ENCODE measurements at regions not wholly inside any gene's neighbourhood (a gene's known extent, or its start where the extent isn't known, plus 50 kb on each side); places are given as distances from the start of the nearest gene placed in this dataset.
"Not testable (repeated sequence)": the region's sequence is repeated elsewhere in the genome, so short reads cannot be mapped to it uniquely, and the experiment has no call there.

DNA sequence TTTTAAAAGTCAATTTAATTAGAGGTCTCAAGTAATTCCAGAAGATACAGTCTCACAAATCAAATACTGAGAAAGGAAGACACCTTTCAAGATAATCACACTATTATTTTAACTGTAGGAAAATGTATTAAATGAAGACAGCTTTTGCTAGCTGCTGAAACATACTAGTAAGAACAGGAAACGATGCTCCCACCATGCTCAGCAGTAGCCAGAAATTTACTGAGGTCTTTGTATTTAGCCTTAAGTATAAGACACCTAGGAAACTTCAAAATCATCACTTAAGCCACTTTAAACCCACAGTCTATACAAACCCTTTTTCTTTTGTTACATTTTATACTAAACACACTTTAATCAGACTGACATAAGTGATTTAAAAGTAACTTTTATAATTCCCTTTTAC, 72.7 kb upstream of the NPIPB12 start:
- H3K27ac ChIP-seq; H3K4me1 ChIP-seq; H3K36me3 ChIP-seq; ATAC-seq (ENCODE audit: low FRiP score in 2 of 2); DNase-seq; H3K4me3 ChIP-seq; H3K27me3 ChIP-seq; H3K9me3 ChIP-seq: not testable (repeated sequence)
- 47 to 69% methylated on average over 1 of the region's 1 CpG for WGBS, 2 donors

DNA sequence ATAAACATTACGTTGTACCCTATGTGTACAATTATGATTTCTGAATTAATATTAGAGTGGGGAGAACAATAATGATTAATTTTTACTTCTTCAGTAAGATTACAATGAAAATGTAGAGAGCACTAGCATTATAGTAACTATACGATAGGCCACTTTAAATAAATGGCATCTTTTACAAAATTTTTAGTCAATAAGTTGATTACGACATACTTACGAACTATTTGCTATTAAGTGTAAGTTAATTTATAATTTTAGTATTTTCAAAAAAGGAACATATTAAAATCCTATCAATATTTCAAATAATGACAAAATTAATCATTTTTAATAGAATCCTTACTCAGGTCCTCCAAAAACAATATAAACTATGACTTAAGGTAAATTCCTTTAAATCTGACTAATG, 75.6 kb upstream of the NPIPB12 start:
- WGBS, 2 donors: 86 to 89% methylated on average over 4 of the region's 4 CpGs
- not testable (repeated sequence) for H3K4me1 ChIP-seq; H3K9me3 ChIP-seq; H3K4me3 ChIP-seq; ATAC-seq (ENCODE audit: low FRiP score in 2 of 2); DNase-seq; H3K36me3 ChIP-seq; H3K27ac ChIP-seq; H3K27me3 ChIP-seq

DNA sequence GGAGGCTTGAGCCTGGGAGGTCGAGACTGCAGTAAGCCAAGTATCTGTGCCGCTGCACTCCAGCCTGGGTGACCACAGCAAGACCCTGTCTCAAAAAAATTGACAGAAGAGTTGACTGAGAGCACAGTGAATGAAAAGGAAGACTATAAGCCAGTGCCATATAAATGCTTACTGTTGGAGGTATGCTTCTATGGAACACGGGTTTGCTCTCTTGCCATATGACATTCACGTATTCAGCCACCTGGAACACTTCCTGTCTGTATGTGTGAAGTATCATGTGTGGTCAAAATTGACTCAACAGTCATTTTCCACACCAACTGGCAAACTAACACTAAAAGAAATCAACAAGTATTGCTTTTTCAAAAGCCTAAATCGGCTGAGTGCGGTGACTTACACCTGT, 71.1 kb upstream of the SPN start:
- not testable (repeated sequence) for ATAC-seq (ENCODE audit: low FRiP score in 2 of 2); DNase-seq; H3K4me1 ChIP-seq; H3K27ac ChIP-seq; H3K36me3 ChIP-seq; H3K27me3 ChIP-seq; H3K9me3 ChIP-seq; H3K4me3 ChIP-seq
- 77 to 85% methylated on average over 2 to 4 of the region's 6 CpGs for WGBS, 2 donors

DNA sequence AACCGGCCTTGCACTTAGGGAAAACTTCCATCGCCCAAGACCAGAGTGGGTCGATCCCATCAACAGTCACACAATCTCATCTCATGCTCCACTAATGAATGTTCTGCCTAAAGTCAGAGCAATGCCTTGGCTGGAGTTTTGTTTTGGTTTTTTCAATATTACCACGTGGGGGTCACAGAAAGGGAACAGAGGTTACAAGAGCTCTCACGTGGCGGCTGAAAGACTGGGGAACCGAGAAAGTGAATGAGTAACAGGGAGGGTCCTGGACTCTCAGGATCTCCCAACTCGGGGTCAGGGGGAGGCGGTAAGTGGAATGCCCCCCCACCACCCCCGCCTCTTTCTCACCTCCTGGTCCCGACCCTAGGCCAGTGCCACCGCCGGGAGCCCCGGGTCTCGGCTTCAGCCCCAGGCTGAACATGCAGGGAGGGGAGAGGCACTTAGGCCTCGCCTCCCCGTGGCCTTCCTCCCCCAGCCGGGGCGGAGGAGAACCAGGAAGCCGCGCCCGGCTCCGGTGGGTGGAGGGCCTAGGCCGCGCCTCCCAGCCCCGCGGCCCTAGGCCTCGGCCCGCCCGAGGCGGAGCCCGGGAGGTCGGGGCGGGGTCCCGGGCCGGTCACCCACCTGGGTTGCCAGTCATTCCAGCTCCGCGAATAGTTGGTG, 68.7 kb upstream of the SPN start:
- H3K27ac ChIP-seq: peak overlapping the region; percentile 93 to 98 (median 94)
- not testable (repeated sequence) for H3K27me3 ChIP-seq, H3K4me1 ChIP-seq, H3K36me3 ChIP-seq, H3K9me3 ChIP-seq
- 0% methylated on average over 8 of the region's 38 CpGs; no CpG with 5 or more reads in 1 of the 2 donors for WGBS, 2 donors
- ATAC-seq (ENCODE audit: low FRiP score in 2 of 2) (peak; percentile 92 to 94), DNase-seq (peak; percentile 51 to 92)
- H3K4me3 ChIP-seq: peak overlapping the region; percentile 60 to 77 (median 72)

DNA sequence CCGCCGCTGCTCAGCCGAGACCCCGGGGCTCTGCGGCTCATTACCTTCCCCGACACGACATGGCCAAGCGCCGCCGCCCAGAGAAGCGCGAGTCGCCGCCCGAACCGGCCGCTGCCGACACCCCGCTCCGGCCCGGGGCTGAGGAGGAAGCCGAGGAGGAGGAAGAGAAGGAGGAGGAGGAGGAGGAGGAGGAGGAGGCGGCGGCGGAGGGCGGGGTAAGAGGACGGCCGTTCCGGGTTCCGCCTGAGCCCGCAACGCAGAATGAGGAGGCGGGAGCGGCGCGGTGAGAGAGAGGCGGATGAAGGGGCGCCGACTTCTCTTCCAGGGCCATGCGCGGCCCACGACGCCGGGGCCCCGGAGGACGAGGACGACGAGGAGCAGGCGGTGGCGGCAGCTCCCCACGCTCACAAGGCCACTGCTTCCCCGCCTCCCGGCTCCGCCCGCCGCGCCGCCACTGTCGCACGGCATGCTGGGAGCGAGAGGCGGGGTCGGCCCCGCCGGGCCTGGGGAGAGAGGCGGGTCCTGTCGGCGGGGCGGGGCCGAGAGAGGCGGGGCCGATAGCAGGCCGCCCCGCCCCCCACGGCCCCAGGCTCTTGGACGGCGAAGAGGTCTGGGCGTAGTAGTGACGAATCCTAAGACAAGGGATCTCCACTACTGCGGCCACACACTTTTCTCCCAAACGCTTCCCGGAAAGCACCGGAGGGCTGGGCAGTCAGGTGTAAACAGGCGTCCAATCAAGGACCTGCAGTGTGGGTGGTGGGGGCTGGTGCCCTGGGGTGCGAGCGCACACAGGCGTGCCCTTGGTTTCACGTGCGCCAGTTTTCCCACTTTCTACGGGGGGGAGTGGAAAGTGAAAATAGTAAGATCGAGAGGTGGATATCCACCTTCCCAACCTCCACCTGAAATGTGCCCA, 67.9 kb upstream of the SPN start:
- H3K36me3 ChIP-seq, H3K9me3 ChIP-seq, H3K27me3 ChIP-seq: not testable (repeated sequence)
- TF ChIP-seq POLR2AphosphoS5 (IDR thresholded peaks at IDR 0.05): peak; percentile 40 to 80
- peak in 3 of 4 donors; percentile 23 to 87 (median 29) for TF ChIP-seq POLR2A (IDR thresholded peaks at IDR 0.05)
- H3K4me1 ChIP-seq: peaks cover 0 to 11% (median 2%) of the 10 kb centered on the region in 4 donors
- H3K4me3 ChIP-seq: peak overlapping the region; percentile 60 to 77 (median 72)
- ATAC-seq (ENCODE audit: low FRiP score in 2 of 2) (peak; percentile 99), DNase-seq (peak; percentile 94 to 99)
- WGBS, 2 donors: 0% methylated on average over 7 to 55 of the region's 91 CpGs
- peak overlapping the region; percentile 93 to 98 (median 94) for H3K27ac ChIP-seq

DNA sequence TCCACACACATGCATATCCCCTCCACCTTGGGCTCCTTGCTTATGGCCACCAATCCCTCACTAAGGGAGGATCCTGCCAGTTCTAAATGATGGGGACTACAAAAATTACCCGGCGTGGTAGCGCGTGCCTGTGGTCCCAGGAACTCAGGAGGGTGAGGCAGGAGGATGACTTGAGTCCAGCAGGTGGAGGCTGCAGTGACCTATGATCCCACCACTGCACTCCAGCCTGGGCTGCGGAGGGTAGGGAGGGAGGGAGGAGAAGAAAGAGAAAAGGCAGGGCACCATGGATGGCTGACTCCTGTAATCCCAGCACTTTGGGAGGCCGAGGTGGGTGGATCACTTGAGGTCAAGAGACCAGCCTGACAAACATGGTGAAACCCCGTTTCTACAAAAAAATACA, 66.0 kb upstream of the SPN start:
- 90 to 93% methylated on average over 7 of the region's 7 CpGs for WGBS, 2 donors
- H3K27ac ChIP-seq; H3K27me3 ChIP-seq; H3K4me3 ChIP-seq; H3K36me3 ChIP-seq; DNase-seq; H3K9me3 ChIP-seq; ATAC-seq (ENCODE audit: low FRiP score in 2 of 2): not testable (repeated sequence)
- peaks cover 0 to 15% (median 2%) of the 10 kb centered on the region in 4 donors for H3K4me1 ChIP-seq

DNA sequence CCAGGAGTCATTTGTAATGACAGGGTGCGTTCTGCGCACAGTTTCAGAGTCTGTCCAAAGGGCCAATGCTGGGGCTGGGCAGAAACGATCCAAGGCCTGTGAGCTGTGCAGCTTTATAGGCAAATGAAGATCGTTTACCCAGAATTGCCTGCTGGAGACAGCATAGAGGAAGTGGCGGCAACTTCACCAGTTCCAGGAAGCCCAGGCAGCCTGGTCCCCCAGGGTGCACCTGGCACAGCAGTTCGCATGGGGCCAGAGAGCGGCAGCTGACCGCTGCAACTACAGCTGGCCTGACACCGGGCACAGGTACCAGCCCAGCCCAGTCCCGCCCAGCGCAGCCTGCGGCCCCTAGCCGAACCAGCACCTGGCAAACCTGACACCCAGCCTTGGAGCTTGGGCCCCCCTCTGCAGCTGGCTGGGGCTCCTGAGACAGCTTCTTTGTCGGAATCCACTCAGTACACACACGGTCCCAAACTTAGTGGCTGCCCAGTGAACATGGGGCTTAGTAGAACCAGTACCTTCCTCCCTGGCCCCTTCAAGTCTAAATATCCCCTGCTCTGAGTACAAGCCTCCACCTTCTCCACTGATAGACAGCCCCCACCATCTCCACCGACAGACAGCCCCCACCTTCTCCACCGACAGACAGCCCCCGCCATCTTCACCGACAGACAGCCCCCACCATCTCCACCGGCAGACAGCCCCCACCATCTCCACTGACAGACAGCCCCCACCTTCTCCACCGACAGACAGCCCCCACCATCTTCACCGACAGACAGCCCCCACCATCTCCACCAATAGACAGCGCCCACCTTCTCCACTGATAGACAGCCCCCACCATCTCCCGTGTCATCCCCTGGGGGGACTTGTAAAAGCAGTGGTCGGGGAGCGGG, 62.7 kb upstream of the SPN start:
- peak; percentile 51 to 83 for DNase-seq

DNA sequence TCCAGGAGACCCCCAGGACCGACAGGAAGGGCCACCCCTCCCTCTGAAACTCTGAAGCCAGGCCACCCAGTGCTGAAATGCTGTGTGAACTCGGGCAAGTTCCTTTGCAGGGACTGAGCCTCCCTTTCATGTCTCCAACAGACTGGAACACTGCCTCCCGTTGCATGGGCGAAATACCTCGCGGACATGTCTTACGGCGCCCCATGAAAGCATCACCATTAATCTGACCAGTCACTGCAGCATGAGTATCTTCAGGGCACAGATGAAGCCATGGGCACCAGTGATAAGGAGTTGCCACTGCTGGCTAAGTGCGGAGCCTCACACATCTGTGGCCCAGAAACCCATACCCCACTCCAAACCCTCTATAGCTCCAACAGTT, 60.8 kb upstream of the SPN start:
- not testable (repeated sequence) for H3K4me3 ChIP-seq; DNase-seq; ATAC-seq (ENCODE audit: low FRiP score in 2 of 2); H3K36me3 ChIP-seq; H3K9me3 ChIP-seq; H3K27ac ChIP-seq; H3K27me3 ChIP-seq
- WGBS, 2 donors: 84 to 89% methylated on average over 9 of the region's 9 CpGs
- peaks cover 0 to 15% (median 0%) of the 10 kb centered on the region in 4 donors for H3K4me1 ChIP-seq

More for the DNA sequence above, 62.7 kb upstream of the SPN start:
- H3K4me1 ChIP-seq: peaks cover 0 to 18% (median 2%) of the 10 kb centered on the region in 4 donors
- not testable (repeated sequence) for H3K27me3 ChIP-seq, H3K9me3 ChIP-seq, H3K36me3 ChIP-seq, H3K4me3 ChIP-seq
- peak overlapping the region in 2 of 4 donors; percentile 45 to 67 for H3K27ac ChIP-seq
- ATAC-seq (ENCODE audit: low FRiP score in 2 of 2): peak in 1 of 2 donors; percentile 9
- 54 to 63% methylated on average over 14 to 26 of the region's 26 CpGs for WGBS, 2 donors
- TF ChIP-seq POLR2A (IDR thresholded peaks at IDR 0.05): peak in 1 of 4 donors; percentile 11

DNA sequence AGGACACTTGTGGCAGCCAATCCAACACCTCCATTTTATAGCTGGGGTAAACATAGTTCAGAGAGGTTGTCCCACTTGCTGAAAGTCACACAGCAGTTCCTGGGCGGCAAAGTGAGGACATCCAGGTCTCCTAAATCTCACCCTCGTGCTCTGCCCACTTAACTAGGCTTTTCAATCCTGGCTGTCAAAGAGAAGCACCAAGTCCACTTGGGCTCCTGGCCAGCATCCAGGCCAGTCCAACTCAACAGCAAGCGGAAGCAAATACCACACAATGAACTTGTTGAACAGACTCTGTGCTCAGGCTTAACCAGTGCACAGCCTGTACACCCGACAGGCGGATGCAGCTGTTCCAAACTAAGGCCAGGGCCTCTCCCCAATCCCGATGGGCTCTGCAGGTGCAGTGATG, 60.4 kb upstream of the SPN start:
- peaks cover 0 to 15% (median 0%) of the 10 kb centered on the region in 4 donors for H3K4me1 ChIP-seq
- ATAC-seq (ENCODE audit: low FRiP score in 2 of 2) (peak in 1 of 2 donors; percentile 57), DNase-seq (peak in 1 of 2 donors; percentile 39)
- 83 to 100% methylated on average over 1 to 5 of the region's 6 CpGs for WGBS, 2 donors
- not testable (repeated sequence) for H3K9me3 ChIP-seq, H3K4me3 ChIP-seq, H3K27me3 ChIP-seq, H3K36me3 ChIP-seq, H3K27ac ChIP-seq

DNA sequence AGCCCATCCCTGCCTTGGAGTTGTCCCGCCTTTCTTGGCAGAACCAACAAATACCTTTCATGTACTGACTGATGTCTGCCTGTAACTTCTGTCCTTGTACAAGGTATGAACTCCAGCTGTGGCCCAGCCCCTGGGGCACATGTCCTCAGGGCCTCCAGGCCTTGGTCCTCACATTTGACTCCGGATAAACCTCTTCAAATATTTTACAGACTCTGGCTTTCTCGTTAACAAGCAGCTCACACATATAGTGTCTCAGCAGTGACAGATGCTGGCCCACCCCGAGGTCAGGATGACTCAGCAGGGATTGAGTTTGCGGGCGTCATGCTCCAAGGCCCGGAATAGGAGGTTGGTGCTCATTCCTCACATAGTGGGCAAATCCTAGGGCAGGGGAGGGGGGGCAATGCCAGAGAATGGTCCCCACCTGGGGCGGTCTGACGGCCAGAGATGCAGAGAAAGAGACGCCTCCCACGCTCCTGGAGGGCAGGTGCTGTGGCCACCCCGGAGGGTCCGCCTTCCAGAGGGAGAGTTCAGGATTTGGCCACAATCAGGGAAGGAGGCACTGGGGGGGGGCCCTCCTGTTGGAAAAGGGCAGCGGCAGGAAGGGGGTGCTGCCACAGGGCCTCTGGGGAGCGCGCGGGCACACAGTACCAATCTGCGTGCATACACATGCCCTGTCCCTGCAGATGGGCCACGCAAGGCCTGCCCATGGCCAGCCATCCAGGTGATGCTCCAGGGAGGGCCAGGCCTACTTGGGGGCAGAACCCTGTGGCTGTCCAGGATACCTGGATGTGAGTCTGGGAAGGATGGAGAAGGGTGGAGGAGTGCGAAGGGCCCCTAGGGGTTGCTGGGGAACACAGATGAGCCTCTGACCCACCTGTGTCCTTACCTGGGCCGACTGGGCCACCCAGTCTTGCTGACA, 58.2 kb upstream of the SPN start:
- DNase-seq (peak in 1 of 2 donors; percentile 48), ATAC-seq (ENCODE audit: low FRiP score in 2 of 2) (peak in 1 of 2 donors; percentile 51)
- not testable (repeated sequence) for H3K36me3 ChIP-seq, H3K9me3 ChIP-seq, H3K27me3 ChIP-seq, H3K4me3 ChIP-seq, H3K27ac ChIP-seq
- 79 to 82% methylated on average over 15 to 16 of the region's 21 CpGs for WGBS, 2 donors
- peaks cover 0 to 15% (median 0%) of the 10 kb centered on the region in 4 donors for H3K4me1 ChIP-seq

DNA sequence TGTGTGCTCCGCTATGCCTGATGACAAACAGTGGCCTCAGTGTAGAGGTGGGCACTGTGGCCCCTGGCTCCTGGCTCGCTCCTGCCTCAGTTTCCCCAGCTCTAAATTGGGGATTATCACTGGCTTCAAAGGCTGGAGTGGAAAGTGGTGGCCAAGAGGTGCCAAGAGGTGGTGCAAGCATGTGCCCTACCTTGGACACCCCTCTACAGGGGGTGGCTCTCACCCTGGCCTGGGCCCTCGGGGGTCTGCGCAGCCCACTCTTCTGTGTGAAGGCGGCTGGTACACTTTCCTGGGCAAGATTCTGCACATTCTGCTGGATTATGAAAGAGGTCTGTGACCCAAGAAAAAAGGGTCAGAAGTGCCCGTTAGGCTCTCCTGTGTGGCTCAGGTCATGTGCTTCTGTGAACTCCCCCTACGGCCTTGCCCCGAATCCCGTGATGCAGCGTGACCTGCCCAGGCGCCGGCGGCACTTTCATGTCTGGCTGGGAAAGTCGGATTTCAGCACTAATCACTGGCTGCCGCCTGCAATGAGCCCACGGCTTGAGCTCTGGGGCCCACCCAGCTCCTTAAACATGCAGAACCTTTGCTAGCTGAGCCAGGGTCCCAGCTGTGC, 57.3 kb upstream of the SPN start:
- H3K36me3 ChIP-seq; H3K4me3 ChIP-seq; H3K9me3 ChIP-seq; H3K27ac ChIP-seq; ATAC-seq (ENCODE audit: low FRiP score in 2 of 2); H3K4me1 ChIP-seq; H3K27me3 ChIP-seq: not testable (repeated sequence)
- DNase-seq: peak in 1 of 2 donors; percentile 55
- 88 to 98% methylated on average over 9 to 14 of the region's 16 CpGs for WGBS, 2 donors

Measured in upper lobe of left lung (tissue), 6 donors.